GM19328 (cell line): ENCODE measurements at regions not wholly inside any gene's neighbourhood (a gene's known extent, or its start where the extent isn't known, plus 50 kb on each side); places are given as distances from the start of the nearest gene placed in this dataset.
"Not testable (repeated sequence)": the region's sequence is repeated elsewhere in the genome, so short reads cannot be mapped to it uniquely, and the experiment has no call there.

ENCODE experiments used
- ATAC-seq: cut with Tn5 transposase; IDR thresholded peaks from one replicate; pipeline ENCODE4 v1.9.1; 2021; ENCODE audit warnings: mild to moderate bottlenecking, moderate library complexity; ENCODE audit not compliant: unreplicated experiment

GRCh38 chr12:90235642-90236041 is 527.0 kb upstream of the ATP2B1 start:
- ATAC-seq: no peak

GRCh38 chr12:90234472-90234871 is 525.8 kb upstream of the ATP2B1 start:
- no peak for ATAC-seq

- ATAC-seq: no peak
Measured at GRCh38 chr12:90233168-90234100, 524.8 kb upstream of the ATP2B1 start.

DNA sequence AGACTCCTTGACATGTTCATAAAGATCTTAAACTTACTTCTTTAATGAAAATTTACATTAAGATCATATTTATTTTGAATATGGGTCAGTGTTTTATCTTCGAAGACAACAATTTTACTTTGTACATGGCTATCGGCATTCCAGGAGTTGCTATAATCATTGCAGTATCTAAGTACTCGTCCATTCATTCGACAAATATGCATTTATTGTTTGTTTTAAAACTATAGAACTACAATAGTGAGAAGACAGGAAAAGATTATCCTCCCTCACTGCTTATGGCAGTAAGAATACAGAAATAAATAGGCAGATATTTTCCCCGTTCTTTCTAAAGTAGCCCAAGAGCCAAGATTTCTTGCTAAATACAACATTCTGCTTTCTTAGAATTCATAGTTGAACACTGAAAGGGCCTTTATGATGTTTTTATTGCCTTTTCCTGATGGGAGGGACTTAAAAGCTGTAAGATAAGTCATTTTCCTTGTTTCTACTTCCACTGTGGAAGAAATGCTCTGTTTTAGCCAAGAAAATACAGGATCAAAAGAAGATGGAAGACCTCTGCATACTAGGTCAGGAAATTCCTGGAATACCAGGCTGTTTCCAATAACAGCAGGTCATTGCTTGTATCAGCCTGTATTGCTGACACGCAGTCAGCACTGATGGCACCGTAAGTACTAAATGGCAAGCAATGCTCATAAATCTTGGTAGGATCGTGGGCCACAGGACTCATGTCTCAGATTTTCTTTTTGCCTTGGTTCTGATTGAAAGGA is 521.0 kb upstream of the ATP2B1 start:
- ATAC-seq: no peak

- no peak for ATAC-seq
Measured at GRCh38 chr12:90226211-90226610, 517.6 kb upstream of the ATP2B1 start.

GRCh38 chr12:90216815-90217214 is 508.2 kb upstream of the ATP2B1 start:
- no peak for ATAC-seq

DNA sequence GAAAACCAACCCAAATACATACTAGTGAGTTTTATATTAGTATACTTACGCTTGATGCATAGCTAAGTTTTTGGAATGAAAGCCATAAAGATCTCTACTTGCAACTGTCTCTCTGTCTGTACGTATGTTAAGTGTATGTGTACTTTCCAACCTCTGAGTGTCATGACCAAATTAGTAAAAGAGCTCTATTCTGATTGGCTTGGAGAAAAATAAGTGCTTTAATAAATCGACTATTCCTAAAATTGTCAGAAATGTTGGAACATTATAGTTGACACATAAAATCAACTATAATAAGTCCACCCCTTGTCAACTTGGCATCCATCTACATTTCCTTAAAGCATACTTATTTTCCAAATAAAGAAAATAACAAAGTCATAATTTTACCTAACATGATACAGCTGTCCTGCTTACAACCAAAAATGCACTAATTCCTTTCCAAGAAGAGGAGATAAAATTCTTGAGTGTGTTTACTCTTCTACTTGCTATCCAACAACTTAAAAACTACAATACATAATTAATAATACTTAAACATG is 507.4 kb upstream of the ATP2B1 start:
- no peak for ATAC-seq

GRCh38 chr12:90211017-90211416 is 502.4 kb upstream of the ATP2B1 start:
- ATAC-seq: no peak

- ATAC-seq: no peak
Measured at GRCh38 chr12:90209029-90209428, 500.4 kb upstream of the ATP2B1 start.

GRCh38 chr12:90208379-90208778 is 499.7 kb upstream of the ATP2B1 start:
- ATAC-seq: not testable (repeated sequence)

GRCh38 chr12:90207799-90208198 is 499.2 kb upstream of the ATP2B1 start:
- ATAC-seq: no peak

DNA sequence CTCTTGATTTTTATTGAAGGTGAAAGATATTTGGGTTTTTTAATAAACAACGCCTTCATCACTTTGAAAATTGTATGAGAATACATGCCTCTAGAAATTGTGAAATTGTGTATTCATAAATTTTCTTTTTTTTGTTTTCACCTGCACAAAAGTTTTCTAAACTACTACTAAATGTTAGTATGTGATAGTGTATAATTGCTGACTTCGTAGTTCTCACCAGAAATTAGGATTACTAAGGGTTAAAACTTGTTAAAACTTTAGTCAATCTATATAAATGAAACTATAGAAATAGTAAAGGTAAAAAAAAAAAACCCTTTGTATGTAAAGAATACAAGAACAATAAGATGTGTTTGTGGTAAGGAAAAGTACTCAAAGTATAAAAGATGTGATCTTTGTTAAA is 496.5 kb upstream of the ATP2B1 start:
- ATAC-seq: no peak

DNA sequence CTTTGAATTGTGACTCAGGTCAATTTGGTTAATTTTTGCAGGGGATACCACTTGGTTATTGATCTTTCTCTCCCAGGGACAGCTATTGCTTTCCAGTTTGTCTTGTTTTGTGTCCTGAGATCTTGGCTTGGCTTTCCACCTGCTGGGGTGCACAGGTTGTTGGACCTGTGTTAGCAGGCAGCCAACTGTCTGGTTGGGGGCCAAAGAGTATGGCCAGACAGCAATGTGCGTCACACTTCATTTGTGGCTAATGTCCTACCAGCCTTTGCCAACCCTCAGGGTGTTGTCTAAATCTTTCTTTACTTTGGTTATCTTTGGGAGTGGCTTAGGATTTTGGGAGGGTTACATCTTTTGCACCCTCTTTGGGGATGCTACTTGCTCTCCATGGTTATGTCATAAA is 494.9 kb upstream of the ATP2B1 start:
- ATAC-seq: no peak

GRCh38 chr12:90199006-90199405 is 490.4 kb upstream of the ATP2B1 start:
- ATAC-seq: no peak

- no peak for ATAC-seq
Measured at GRCh38 chr12:90193500-90193899, 484.9 kb upstream of the ATP2B1 start.

DNA sequence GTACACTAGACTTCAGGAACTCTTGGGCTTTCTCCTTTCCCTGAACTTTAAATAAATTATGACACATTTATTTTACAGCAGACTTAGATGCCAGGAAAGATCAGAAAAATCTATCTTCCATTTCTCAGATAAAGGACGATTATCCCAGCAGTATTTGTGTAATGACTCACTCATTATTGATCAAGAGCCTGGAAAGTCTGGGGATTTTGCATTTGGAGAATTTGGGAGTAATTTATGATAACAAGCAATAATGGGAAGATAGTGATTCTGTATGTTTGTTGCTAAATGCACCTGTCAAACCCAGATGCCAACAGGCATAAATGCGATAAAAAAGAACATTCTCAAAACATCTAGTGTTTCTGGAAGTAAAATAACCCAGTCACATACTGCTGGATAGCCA is 480.2 kb upstream of the ATP2B1 start:
- ATAC-seq: no peak

DNA sequence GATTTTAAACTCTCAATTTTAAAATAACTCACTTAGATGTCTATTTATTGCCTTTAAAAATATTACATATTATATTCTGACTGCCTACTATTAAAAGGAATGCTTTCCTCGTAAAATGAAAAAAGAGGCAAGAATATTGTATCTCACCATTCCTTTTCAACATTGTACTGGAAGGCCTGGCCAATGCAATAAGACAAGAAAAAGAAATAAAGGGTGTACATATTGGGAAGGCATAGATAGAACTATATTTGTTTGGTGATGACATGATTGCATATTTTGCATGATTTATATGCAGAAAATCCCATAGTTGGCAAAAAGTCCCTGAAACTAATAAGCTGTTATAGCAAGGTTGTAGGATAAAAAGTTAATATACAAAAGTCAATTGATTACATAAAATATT is 474.6 kb upstream of the ATP2B1 start:
- no peak for ATAC-seq

- ATAC-seq: no peak
Measured at GRCh38 chr12:90181216-90181615, 472.6 kb upstream of the ATP2B1 start.

GRCh38 chr12:90174956-90175355 is 466.3 kb upstream of the ATP2B1 start:
- ATAC-seq: no peak

GRCh38 chr12:90174198-90174510 is 465.5 kb upstream of the ATP2B1 start:
- ATAC-seq: peak; percentile 59

GRCh38 chr12:90173499-90174197 is 465.0 kb upstream of the ATP2B1 start:
- ATAC-seq: no peak
